ENCODE measurements at regions not wholly inside any gene's neighbourhood (a gene's known extent, or its start where the extent isn't known, plus 50 kb on each side); places are given as distances from the start of the nearest gene placed in this dataset.

- DNase-seq (ENCODE audit: low read depth, low spot score) (no peak), FAIRE-seq (no peak), ATAC-seq (no peak)
- H3K4me3 ChIP-seq: no peak overlapping the region
- no peaks in the 10 kb centered on the region for H4K20me1 ChIP-seq (ENCODE audit: control insufficient read depth, insufficient read depth)
- TF ChIP-seq MYC (IDR thresholded peaks at IDR 0.05; ENCODE audit: insufficient read depth, insufficient read length, insufficient replicate concordance, low read length, severe bottlenecking) (no peak), BCL11A (IDR thresholded peaks at IDR 0.05; ENCODE audit: low read depth, low read length) (no peak), POLR2AphosphoS5 (IDR thresholded peaks at IDR 0.05; ENCODE audit: low read length) (no peak), CHD4 (IDR thresholded peaks at IDR 0.05) (no peak), YY1 (IDR thresholded peaks at IDR 0.05; ENCODE audit: low read depth, low read length) (no peak), ZNF384 (IDR thresholded peaks at IDR 0.05; ENCODE audit: borderline replicate concordance, low read depth, low read length) (no peak), ZNF687 (IDR thresholded peaks at IDR 0.05) (no peak), ZBED1 (IDR thresholded peaks at IDR 0.05; ENCODE audit: borderline replicate concordance) (no peak), IRF4 (IDR thresholded peaks at IDR 0.05; ENCODE audit: low read depth, low read length) (no peak), NFIC (IDR thresholded peaks at IDR 0.05; ENCODE audit: low read depth, low read length) (no peak), EP300 (IDR thresholded peaks at IDR 0.05; ENCODE audit: borderline replicate concordance in 1 of 2, control insufficient read depth in 1 of 2, low read depth in 2 of 2, low read length in 2 of 2) (no peak), CREM (IDR thresholded peaks at IDR 0.05; ENCODE audit: low read depth) (no peak), YBX1 (IDR thresholded peaks at IDR 0.05) (no peak), SUPT20H (IDR thresholded peaks at IDR 0.05; ENCODE audit: borderline replicate concordance, control insufficient read depth, low read depth, low read length) (no peak), ZNF274 (IDR thresholded peaks at IDR 0.05; ENCODE audit: insufficient read depth, insufficient read length) (no peak)
- TF ChIP-seq, protein P1, sequence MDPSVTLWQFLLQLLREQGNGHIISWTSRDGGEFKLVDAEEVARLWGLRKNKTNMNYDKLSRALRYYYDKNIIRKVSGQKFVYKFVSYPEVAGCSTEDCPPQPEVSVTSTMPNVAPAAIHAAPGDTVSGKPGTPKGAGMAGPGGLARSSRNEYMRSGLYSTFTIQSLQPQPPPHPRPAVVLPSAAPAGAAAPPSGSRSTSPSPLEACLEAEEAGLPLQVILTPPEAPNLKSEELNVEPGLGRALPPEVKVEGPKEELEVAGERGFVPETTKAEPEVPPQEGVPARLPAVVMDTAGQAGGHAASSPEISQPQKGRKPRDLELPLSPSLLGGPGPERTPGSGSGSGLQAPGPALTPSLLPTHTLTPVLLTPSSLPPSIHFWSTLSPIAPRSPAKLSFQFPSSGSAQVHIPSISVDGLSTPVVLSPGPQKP (IDR thresholded peaks at IDR 0.05; ENCODE audit: low read depth, low read length): no peak
- ChIA-PET RAD21 (ENCODE audit: unreplicated experiment) (no interaction called here), CTCF (interaction anchor here (0.7 to 1.3 kb wide), 4 partner anchors 18 to 342 kb away, joined by 3 to 6 read pairs (median 4); no protein-coding TSS in a partner anchor), SMC1A (ENCODE audit: uncharacterized antibody, unreplicated experiment) (interaction anchor here (1.2 to 1.5 kb wide), 3 partner anchors 14 to 234 kb away, joined by 5 to 9 read pairs (median 6); no protein-coding TSS in a partner anchor), POLR2A (no interaction called here)
- H3K9ac ChIP-seq (ENCODE audit: control insufficient read depth, insufficient read depth, low read length): no peak overlapping the region
- no peak overlapping the region for H2AFZ ChIP-seq (ENCODE audit: control insufficient read depth, low read depth, low read length)
- H3K4me2 ChIP-seq (ENCODE audit: control insufficient read depth, insufficient read depth): no peak overlapping the region
- no peaks in the 10 kb centered on the region for H3K79me2 ChIP-seq (ENCODE audit: control insufficient read depth, insufficient read depth, low read length)
- no peaks in the 10 kb centered on the region for H3K9me3 ChIP-seq (replicated peaks; ENCODE audit: control insufficient read depth, insufficient read depth, low read length)
- H3K27me3 ChIP-seq (replicated peaks in 1 of 2; ENCODE audit: control insufficient read depth in 2 of 2, insufficient read depth in 2 of 2, low read length in 1 of 2): no peaks in the 10 kb centered on the region
- H3K27ac ChIP-seq (ENCODE audit: control insufficient read depth, insufficient read depth): no peak overlapping the region
- in situ Hi-C loops (cut with MboI) (loop anchor here (10.0 kb wide), 1 partner anchor 340 kb away; no protein-coding TSS in a partner anchor), intact Hi-C loops (cut with micrococcal nuclease; ENCODE audit: unreplicated experiment) (no loop called here)
- H3K36me3 ChIP-seq (ENCODE audit: control insufficient read depth in 2 of 2, insufficient read depth in 2 of 2, low read length in 1 of 2): no peaks in the 10 kb centered on the region
- H3K4me1 ChIP-seq (ENCODE audit: control insufficient read depth, insufficient read depth, low read length): no peaks in the 10 kb centered on the region
- BruUV-seq (replicated peaks): no TSS peak
- 1% methylated on average over 5 of the region's 5 CpGs for WGBS (ENCODE audit: insufficient coverage, insufficient replicate concordance, low lambda C conversion rate, missing lambda C conversion rate)
Measured at GRCh38 chr5:8865266-8865665, 680.6 kb downstream of the SEMA5A start.

Data from GM12878 (cell line).